H1 (cell line): ENCODE measurements at regions not wholly inside any gene's neighbourhood (a gene's known extent, or its start where the extent isn't known, plus 50 kb on each side); places are given as distances from the start of the nearest gene placed in this dataset.

Experiments used
- CTCF ChIA-PET: fragments of 300-600 bp; sonication (Branson Sonifier 250); formaldehyde crosslinking; loops from one replicate; lab custom pipeline; 2021; ENCODE audit not compliant: partially characterized antibody; lab: Charles Lee
- POLR2A ChIA-PET: fragments of 300-600 bp; sonication (Branson Sonifier 250); formaldehyde crosslinking; loops from one replicate; lab custom pipeline; 2021; ENCODE audit warnings: inconsistent platforms; ENCODE audit not compliant: partially characterized antibody; lab: Charles Lee
- DNase-seq, 2 experiments: peaks; one replicate each; pipeline versions ENCODE4 v3.0.0 to v3.0.0-alpha.2; 2010 to 2022; ENCODE audit warnings: low spot score in 2 of 2, low read depth in 1 of 2, mixed read lengths in 1 of 2
- FAIRE-seq: peaks from 2 replicates; lab custom pipeline; 2011; peaks lifted over from hg19 to GRCh38; lab: Jason Lieb, UNC
- H2AFZ ChIP-seq: 2 replicates; pipeline ENCODE4 v1.8.1; 2012; ENCODE audit warnings: low read length, inconsistent platforms
- H2AK5ac ChIP-seq: 2 replicates; pipeline ENCODE4 v1.6.1; 2013; ENCODE audit warnings: low read depth, low read length
- H2BK120ac ChIP-seq: replicated peaks from 2 replicates; pipeline ENCODE3; 2013; ENCODE audit warnings: low read depth, low read length, inconsistent platforms
- H2BK12ac ChIP-seq: 2 replicates; pipeline ENCODE4 v1.6.1; 2013; ENCODE audit warnings: low read depth, low read length
- H2BK15ac ChIP-seq: 2 replicates; pipeline ENCODE4 v1.6.1; 2013; ENCODE audit warnings: low read length
- H2BK20ac ChIP-seq: 2 replicates; pipeline ENCODE4 v1.6.1; 2013; ENCODE audit warnings: low read length
- H2BK5ac ChIP-seq: 2 replicates; pipeline ENCODE4 v1.6.1; 2013; ENCODE audit warnings: low read depth, low read length
- H3K14ac ChIP-seq: 2 replicates; pipeline ENCODE4 v1.6.1; 2013; ENCODE audit warnings: inconsistent platforms; ENCODE audit not compliant: insufficient read length
- H3K18ac ChIP-seq: 2 replicates; pipeline ENCODE4 v1.6.1; 2013; ENCODE audit warnings: low read length; ENCODE audit errors: extremely low read depth
- H3K23ac ChIP-seq: 2 replicates; pipeline ENCODE4 v1.6.1; 2013; ENCODE audit warnings: inconsistent platforms; ENCODE audit not compliant: insufficient read length
- H3K23me2 ChIP-seq: 2 replicates; pipeline ENCODE4 v1.6.1; 2013; ENCODE audit warnings: low read depth, low read length
- H3K27ac ChIP-seq: 2 replicates; pipeline ENCODE4 v1.6.1; 2011; ENCODE audit warnings: low read depth, low read length, inconsistent platforms
- H3K27me3 ChIP-seq, 4 experiments: replicated peaks in 1 of 4; 1 replicate in 1 of 4; 2 replicates in 3 of 4; pipeline versions ENCODE4 v1.6.1 to v1.8.1; 2011 to 2013; ENCODE audit warnings: low read length in 3 of 4, mild to moderate bottlenecking in 3 of 4, inconsistent platforms in 2 of 4, mixed read lengths in 2 of 4, moderate library complexity in 1 of 4; ENCODE audit not compliant: control insufficient read depth in 3 of 4, insufficient read depth in 3 of 4; ENCODE audit errors: extremely low read depth in 1 of 4
- H3K36me3 ChIP-seq, 4 experiments: 2 replicates each; pipeline versions ENCODE4 v1.6.1 to v1.8.1; 2011 to 2013; ENCODE audit warnings: mild to moderate bottlenecking in 4 of 4, low read length in 3 of 4, moderate library complexity in 2 of 4, control low read depth in 1 of 4, inconsistent platforms in 1 of 4; ENCODE audit not compliant: insufficient read depth in 4 of 4, control insufficient read depth in 2 of 4
- H3K4ac ChIP-seq: replicated peaks from 2 replicates; pipeline ENCODE3; 2013; ENCODE audit warnings: low read length, low read depth, mixed read lengths, inconsistent platforms; ENCODE audit not compliant: insufficient read length
- H3K4me1 ChIP-seq, 4 experiments: replicated peaks in 1 of 4; 1 replicate in 1 of 4; 2 replicates in 3 of 4; pipeline versions ENCODE4 v1.6.1 to v1.8.1; 2011 to 2013; ENCODE audit warnings: low read length in 3 of 4, inconsistent platforms in 2 of 4, mixed read lengths in 1 of 4; ENCODE audit not compliant: insufficient read depth in 4 of 4, control insufficient read depth in 3 of 4
- H3K4me2 ChIP-seq, 2 experiments: 2 replicates each; pipeline versions ENCODE4 v1.6.1 to v1.8.1; 2011 to 2013; ENCODE audit warnings: low read depth in 2 of 2, low read length in 2 of 2, control low read depth in 1 of 2, inconsistent platforms in 1 of 2, mild to moderate bottlenecking in 1 of 2; ENCODE audit not compliant: insufficient read depth in 1 of 2
- H3K4me3 ChIP-seq, 4 experiments: fragments of 200-600, 300-600 bp in 1 of 4; sonication (generic), shearing (Covaris generic), sonication (Bioruptor Twin) in 1 of 4; 2 replicates each; pipeline versions ENCODE4 v1.5.1 to v1.8.1; 2011 to 2016; ENCODE audit warnings: low read length in 4 of 4, low read depth in 3 of 4, control low read depth in 2 of 4, inconsistent platforms in 2 of 4, mild to moderate bottlenecking in 2 of 4, mixed read lengths in 1 of 4, moderate library complexity in 1 of 4; ENCODE audit not compliant: insufficient read depth in 2 of 4; ENCODE audit errors: extremely low read depth in 1 of 4
- H3K56ac ChIP-seq: replicated peaks from 2 replicates; pipeline ENCODE3; 2013; ENCODE audit warnings: low read depth, mild to moderate bottlenecking, mixed read lengths, low read length, inconsistent platforms; ENCODE audit not compliant: insufficient read length
- H3K79me1 ChIP-seq: 2 replicates; pipeline ENCODE4 v1.6.1; 2013; ENCODE audit warnings: low read depth, low read length, control low read depth
- H3K79me2 ChIP-seq, 2 experiments: 2 replicates each; pipeline versions ENCODE4 v1.6.1 to v1.8.1; 2012 to 2013; ENCODE audit warnings: low read length in 2 of 2, mild to moderate bottlenecking in 2 of 2, inconsistent platforms in 1 of 2; ENCODE audit not compliant: insufficient read depth in 2 of 2, control insufficient read depth in 1 of 2
- H3K9ac ChIP-seq, 4 experiments: replicated peaks in 1 of 4; 1 replicate in 1 of 4; 2 replicates in 3 of 4; pipeline versions ENCODE4 v1.6.1 to v1.8.1; 2011 to 2013; ENCODE audit warnings: low read depth in 3 of 4, low read length in 3 of 4, control low read depth in 2 of 4, mild to moderate bottlenecking in 2 of 4, moderate library complexity in 2 of 4, inconsistent platforms in 1 of 4; ENCODE audit errors: extremely low read depth in 1 of 4
- H3K9me3 ChIP-seq, 2 experiments: 2 replicates each; pipeline versions ENCODE4 v1.6.1 to v1.8.1; 2012 to 2013; ENCODE audit warnings: mild to moderate bottlenecking in 2 of 2, moderate library complexity in 2 of 2, control low read depth in 1 of 2, inconsistent platforms in 1 of 2, low read depth in 1 of 2, low read length in 1 of 2, mixed read lengths in 1 of 2; ENCODE audit not compliant: insufficient read depth in 2 of 2
- H4K20me1 ChIP-seq, 2 experiments: replicated peaks in 1 of 2; 2 replicates each; pipeline versions ENCODE3 to v1.8.1; 2011 to 2013; ENCODE audit warnings: inconsistent platforms in 2 of 2, low read length in 2 of 2, mild to moderate bottlenecking in 1 of 2; ENCODE audit not compliant: insufficient read depth in 2 of 2, control insufficient read depth in 1 of 2
- H4K5ac ChIP-seq: 2 replicates; pipeline ENCODE4 v1.6.1; 2013; ENCODE audit warnings: low read length, low read depth, mixed read lengths, inconsistent platforms; ENCODE audit not compliant: insufficient read length
- H4K8ac ChIP-seq: 2 replicates; pipeline ENCODE4 v1.8.0; 2013; ENCODE audit warnings: mild to moderate bottlenecking, moderate library complexity, low read length, inconsistent platforms; ENCODE audit not compliant: insufficient read depth; ENCODE audit errors: extremely low read depth
- H4K91ac ChIP-seq: replicated peaks from 2 replicates; pipeline ENCODE3; 2013; ENCODE audit warnings: low read length, mixed read lengths, inconsistent platforms; ENCODE audit not compliant: insufficient read length
- CTBP2 ChIP-seq: IDR thresholded peaks from 2 replicates; pipeline ENCODE4 v1.7.0; 2011; ENCODE audit warnings: borderline replicate concordance, mild to moderate bottlenecking, moderate library complexity, mixed read lengths, low read length; ENCODE audit not compliant: insufficient read depth, insufficient read length
- JUN ChIP-seq: IDR thresholded peaks from 2 replicates; pipeline ENCODE4 v1.6.1; 2011; ENCODE audit warnings: low read depth, mild to moderate bottlenecking, improper control_type of control experiment, low read length
- JUND ChIP-seq: IDR thresholded peaks from 2 replicates; pipeline ENCODE4 v1.6.1; 2011; ENCODE audit warnings: mild to moderate bottlenecking, improper control_type of control experiment, low read length
- NRF1 ChIP-seq: IDR thresholded peaks from 2 replicates; pipeline ENCODE4 v1.6.1; 2011; ENCODE audit warnings: mild to moderate bottlenecking, low read depth, low read length, improper control_type of control experiment
- POLR2A ChIP-seq, 2 experiments: IDR thresholded peaks; 1 replicate in 1 of 2; 2 replicates in 1 of 2; pipeline ENCODE4 v1.6.1; 2011; ENCODE audit warnings: low read depth in 2 of 2, low read length in 2 of 2, mild to moderate bottlenecking in 2 of 2; ENCODE audit errors: control extremely low read depth in 1 of 2
- RNF2 ChIP-seq: fragments of 200-900, 300-1000 bp; sonication (generic); IDR thresholded peaks from 2 replicates; pipeline ENCODE4 v1.7.1; 2016; ENCODE audit warnings: borderline replicate concordance, low read depth, mild to moderate bottlenecking, antibody characterized with exemption, low read length; ENCODE audit not compliant: poor library complexity, severe bottlenecking; ENCODE audit errors: missing control alignments
- SAP30 ChIP-seq: fragments of 300-600 bp; sonication (generic); IDR thresholded peaks from 2 replicates; pipeline ENCODE4 v1.7.1; 2012; ENCODE audit warnings: low read length, moderate library complexity, mild to moderate bottlenecking, inconsistent platforms; ENCODE audit not compliant: insufficient read depth, insufficient replicate concordance
- TAF7 ChIP-seq: optimal IDR thresholded peaks from 2 replicates; pipeline ENCODE3; 2011; ENCODE audit warnings: low read depth, mild to moderate bottlenecking, inconsistent platforms, low read length, moderate library complexity, borderline replicate concordance
- WGBS, 2 experiments: shearing (Covaris generic) in 1 of 2; methylation state at CpG; one replicate each; pipeline versions ENCODE4 v1.1.6 to v1.1.7; 2013 to 2015; ENCODE audit warnings: low lambda C conversion rate in 2 of 2, mixed read lengths in 2 of 2, inconsistent platforms in 1 of 2, low coverage in 1 of 2, missing lambda C conversion rate in 1 of 2; ENCODE audit not compliant: insufficient replicate concordance in 2 of 2, insufficient coverage in 1 of 2, insufficient read length in 1 of 2; ENCODE audit errors: extremely low coverage in 1 of 2, missing lambda C conversion rate in 1 of 2; 5-methylcytosine and 5-hydroxymethylcytosine counted together
- TF ChIP-seq, protein P1 (sequence below), 3 experiments: IDR thresholded peaks; 1 replicate in 2 of 3; 2 replicates in 1 of 3; pipeline versions ENCODE4 v1.5.1 to v1.6.1; 2011; ENCODE audit warnings: low read length in 3 of 3, mild to moderate bottlenecking in 3 of 3, inconsistent platforms in 2 of 3, low read depth in 1 of 3, moderate library complexity in 1 of 3; ENCODE audit not compliant: insufficient read depth in 1 of 3; ENCODE audit errors: control extremely low read depth in 1 of 3
- TF ChIP-seq, protein P2 (sequence below): IDR thresholded peaks from 2 replicates; pipeline ENCODE4 v1.6.1; 2012; ENCODE audit warnings: low read length, inconsistent platforms

DNA sequence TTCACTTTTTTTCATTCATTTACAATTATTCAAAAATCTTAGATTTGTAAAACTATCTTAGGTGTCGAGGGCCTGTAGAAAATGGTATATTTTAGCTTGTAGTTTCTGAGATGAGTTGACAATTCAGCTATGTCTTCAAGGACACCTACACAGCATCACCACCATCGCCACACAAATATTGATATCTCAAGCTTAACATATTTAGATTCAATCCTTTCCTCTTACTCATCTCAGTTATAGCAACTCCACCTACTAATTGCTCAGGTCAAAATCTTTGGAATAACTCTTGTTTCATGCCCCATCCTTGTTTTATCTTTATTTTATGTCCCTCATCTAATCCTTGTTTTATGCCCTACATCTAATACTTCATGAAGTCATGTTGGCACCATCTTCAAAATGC is 276.8 kb downstream of the CDH11 start:
- Histone ChIP-seq H3K27ac (no peak overlapping the region), H4K8ac (no peak overlapping the region), H4K91ac (no peak overlapping the region), H3K4me3 (no peak overlapping the region), H2BK5ac (no peak overlapping the region), H3K4me2 (no peak overlapping the region), H4K5ac (no peak overlapping the region), H3K18ac (no peak overlapping the region), H3K79me1 (no peaks in the 10 kb centered on the region), H3K23ac (no peak overlapping the region), H2BK120ac (no peak overlapping the region), H2BK20ac (no peak overlapping the region), H3K4ac (no peak overlapping the region), H3K56ac (no peak overlapping the region), H2AK5ac (no peak overlapping the region), H4K20me1 (no peaks in the 10 kb centered on the region), H3K4me1 (no peaks in the 10 kb centered on the region), H3K9me3 (no peaks in the 10 kb centered on the region), H2BK12ac (no peak overlapping the region), H3K23me2 (no peaks in the 10 kb centered on the region), H3K36me3 (no peaks in the 10 kb centered on the region), H2BK15ac (no peak overlapping the region), H3K27me3 (no peaks in the 10 kb centered on the region), H2AFZ (no peak overlapping the region), H3K79me2 (no peaks in the 10 kb centered on the region), H3K14ac (no peak overlapping the region), H3K9ac (no peak overlapping the region)
- no peak for DNase-seq
- FAIRE-seq: no peak
- ChIA-PET POLR2A (no interaction called here), CTCF (no interaction called here)
- 84% methylated on average over 2 of the region's 2 CpGs; no CpG with 5 or more reads in 1 of the 2 experiments for WGBS, 2 experiments
- no peak for TF ChIP-seq JUND
- TF ChIP-seq SAP30: no peak
- TF ChIP-seq, protein P1, sequence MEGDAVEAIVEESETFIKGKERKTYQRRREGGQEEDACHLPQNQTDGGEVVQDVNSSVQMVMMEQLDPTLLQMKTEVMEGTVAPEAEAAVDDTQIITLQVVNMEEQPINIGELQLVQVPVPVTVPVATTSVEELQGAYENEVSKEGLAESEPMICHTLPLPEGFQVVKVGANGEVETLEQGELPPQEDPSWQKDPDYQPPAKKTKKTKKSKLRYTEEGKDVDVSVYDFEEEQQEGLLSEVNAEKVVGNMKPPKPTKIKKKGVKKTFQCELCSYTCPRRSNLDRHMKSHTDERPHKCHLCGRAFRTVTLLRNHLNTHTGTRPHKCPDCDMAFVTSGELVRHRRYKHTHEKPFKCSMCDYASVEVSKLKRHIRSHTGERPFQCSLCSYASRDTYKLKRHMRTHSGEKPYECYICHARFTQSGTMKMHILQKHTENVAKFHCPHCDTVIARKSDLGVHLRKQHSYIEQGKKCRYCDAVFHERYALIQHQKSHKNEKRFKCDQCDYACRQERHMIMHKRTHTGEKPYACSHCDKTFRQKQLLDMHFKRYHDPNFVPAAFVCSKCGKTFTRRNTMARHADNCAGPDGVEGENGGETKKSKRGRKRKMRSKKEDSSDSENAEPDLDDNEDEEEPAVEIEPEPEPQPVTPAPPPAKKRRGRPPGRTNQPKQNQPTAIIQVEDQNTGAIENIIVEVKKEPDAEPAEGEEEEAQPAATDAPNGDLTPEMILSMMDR (IDR thresholded peaks at IDR 0.05; ENCODE audit: control extremely low read depth in 1 of 3, insufficient read depth in 1 of 3, low read depth in 1 of 3, low read length in 3 of 3): no peak
- TF ChIP-seq, protein P2, sequence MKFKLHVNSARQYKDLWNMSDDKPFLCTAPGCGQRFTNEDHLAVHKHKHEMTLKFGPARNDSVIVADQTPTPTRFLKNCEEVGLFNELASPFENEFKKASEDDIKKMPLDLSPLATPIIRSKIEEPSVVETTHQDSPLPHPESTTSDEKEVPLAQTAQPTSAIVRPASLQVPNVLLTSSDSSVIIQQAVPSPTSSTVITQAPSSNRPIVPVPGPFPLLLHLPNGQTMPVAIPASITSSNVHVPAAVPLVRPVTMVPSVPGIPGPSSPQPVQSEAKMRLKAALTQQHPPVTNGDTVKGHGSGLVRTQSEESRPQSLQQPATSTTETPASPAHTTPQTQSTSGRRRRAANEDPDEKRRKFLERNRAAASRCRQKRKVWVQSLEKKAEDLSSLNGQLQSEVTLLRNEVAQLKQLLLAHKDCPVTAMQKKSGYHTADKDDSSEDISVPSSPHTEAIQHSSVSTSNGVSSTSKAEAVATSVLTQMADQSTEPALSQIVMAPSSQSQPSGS: no peak
- no peak for TF ChIP-seq POLR2A (IDR thresholded peaks at IDR 0.05; ENCODE audit: control extremely low read depth in 1 of 2, low read depth in 2 of 2, low read length in 2 of 2)
- TF ChIP-seq NRF1: no peak
- no peak for TF ChIP-seq TAF7
- TF ChIP-seq JUN: no peak
- TF ChIP-seq RNF2: no peak
- TF ChIP-seq CTBP2: no peak
